DMS153 treated with DMSO at 0.1 percent for 48 hours (cell line): ENCODE measurements at regions not wholly inside any gene's neighbourhood (a gene's known extent, or its start where the extent isn't known, plus 50 kb on each side); places are given as distances from the start of the nearest gene placed in this dataset.

ENCODE experiments used
- DNase-seq: peaks from one replicate; lab custom pipeline; 2025; ENCODE audit not compliant: unreplicated experiment; lab: John Stamatoyannopoulos, UW

GRCh38 chr22:48515571-48516200 is 1312.0 kb downstream of the BRD1 start:
- DNase-seq, result no peak

- no peak for DNase-seq
Observed at GRCh38 chr22:48513929-48514328, 1313.7 kb downstream of the BRD1 start.

- no peak for DNase-seq
Observed at GRCh38 chr22:48513446-48513845, 1314.2 kb downstream of the BRD1 start.

GRCh38 chr22:48511781-48512327 is 1315.8 kb downstream of the BRD1 start:
- DNase-seq, result no peak

GRCh38 chr22:48511211-48511610 is 1316.5 kb downstream of the BRD1 start:
- no peak for DNase-seq

GRCh38 chr22:48510599-48510998 is 1317.1 kb downstream of the BRD1 start:
- DNase-seq, result no peak

- no peak for DNase-seq
Observed at GRCh38 chr22:48507595-48508350, 1319.9 kb downstream of the BRD1 start.

GRCh38 chr22:48507171-48507570 is 1320.5 kb downstream of the BRD1 start:
- no peak for DNase-seq

- no peak for DNase-seq
Observed at GRCh38 chr22:48506506-48507145, 1321.0 kb downstream of the BRD1 start.

- no peak for DNase-seq
Observed at GRCh38 chr22:48505891-48506290, 1321.8 kb downstream of the BRD1 start.

GRCh38 chr22:48504519-48505140 is 1323.0 kb downstream of the BRD1 start:
- DNase-seq, result no peak

- DNase-seq, result no peak
Observed at GRCh38 chr22:48503876-48504275, 1323.8 kb downstream of the BRD1 start.

GRCh38 chr22:48503035-48503625 is 1324.5 kb downstream of the BRD1 start:
- DNase-seq, result no peak

GRCh38 chr22:48501231-48501750 is 1326.4 kb downstream of the BRD1 start:
- no peak for DNase-seq

- DNase-seq, result no peak
Observed at GRCh38 chr22:48500471-48501230, 1327.0 kb downstream of the BRD1 start.

- no peak for DNase-seq
Observed at GRCh38 chr22:48499456-48500425, 1327.9 kb downstream of the BRD1 start.

GRCh38 chr22:48498526-48499331 is 1328.9 kb downstream of the BRD1 start:
- DNase-seq, result no peak
